ENCODE measurements at regions not wholly inside any gene's neighbourhood (a gene's known extent, or its start where the extent isn't known, plus 50 kb on each side); places are given as distances from the start of the nearest gene placed in this dataset.

DNA sequence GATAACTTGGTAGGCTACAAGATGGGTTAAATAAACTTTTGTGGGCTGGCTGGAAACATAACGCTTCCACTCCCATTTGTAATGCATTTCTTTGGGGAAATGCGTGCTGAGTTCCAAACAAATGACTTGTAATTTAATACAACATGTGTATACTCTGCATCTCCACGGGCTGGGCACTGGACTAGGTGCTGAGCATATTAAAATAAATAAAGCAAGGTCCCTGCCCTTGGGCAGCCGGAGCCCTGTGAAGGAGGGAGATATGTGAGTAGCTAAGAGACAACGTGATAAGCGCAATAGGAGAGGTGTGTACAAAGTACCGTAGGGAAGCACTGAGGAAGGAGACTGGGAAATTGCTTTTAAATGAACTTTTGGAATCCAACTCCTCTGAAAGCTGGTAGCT is 147.2 kb upstream of the RBPJ start:
- no peaks in the 10 kb centered on the region for H3K9me3 Mint-ChIP-seq
- H3K4me1 Mint-ChIP-seq = peaks cover 19% of the 10 kb centered on the region
- H3K36me3 Mint-ChIP-seq (ENCODE audit: low read depth) = no peaks in the 10 kb centered on the region
- H3K27ac Mint-ChIP-seq (ENCODE audit: unreplicated experiment) = no peak overlapping the region
- H3K27me3 Mint-ChIP-seq (ENCODE audit: low read depth) = no peaks in the 10 kb centered on the region
- TF ChIP-seq, protein P1, sequence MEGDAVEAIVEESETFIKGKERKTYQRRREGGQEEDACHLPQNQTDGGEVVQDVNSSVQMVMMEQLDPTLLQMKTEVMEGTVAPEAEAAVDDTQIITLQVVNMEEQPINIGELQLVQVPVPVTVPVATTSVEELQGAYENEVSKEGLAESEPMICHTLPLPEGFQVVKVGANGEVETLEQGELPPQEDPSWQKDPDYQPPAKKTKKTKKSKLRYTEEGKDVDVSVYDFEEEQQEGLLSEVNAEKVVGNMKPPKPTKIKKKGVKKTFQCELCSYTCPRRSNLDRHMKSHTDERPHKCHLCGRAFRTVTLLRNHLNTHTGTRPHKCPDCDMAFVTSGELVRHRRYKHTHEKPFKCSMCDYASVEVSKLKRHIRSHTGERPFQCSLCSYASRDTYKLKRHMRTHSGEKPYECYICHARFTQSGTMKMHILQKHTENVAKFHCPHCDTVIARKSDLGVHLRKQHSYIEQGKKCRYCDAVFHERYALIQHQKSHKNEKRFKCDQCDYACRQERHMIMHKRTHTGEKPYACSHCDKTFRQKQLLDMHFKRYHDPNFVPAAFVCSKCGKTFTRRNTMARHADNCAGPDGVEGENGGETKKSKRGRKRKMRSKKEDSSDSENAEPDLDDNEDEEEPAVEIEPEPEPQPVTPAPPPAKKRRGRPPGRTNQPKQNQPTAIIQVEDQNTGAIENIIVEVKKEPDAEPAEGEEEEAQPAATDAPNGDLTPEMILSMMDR (conservative IDR thresholded peaks at IDR 0.05) = no peak
- no peak overlapping the region for H3K4me3 Mint-ChIP-seq
- DNase-seq (ENCODE audit: low read depth, low spot score) = no peak

- DNase-seq (ENCODE audit: low read depth, low spot score) = no peak
These were observed 146.8 kb upstream of the RBPJ start for GRCh38 chr4:26174027-26174426.

GRCh38 chr4:26175006-26175786 is 145.6 kb upstream of the RBPJ start:
- Mint-ChIP-seq H3K4me3 (no peak overlapping the region), H3K4me1 (peaks cover 19% of the 10 kb centered on the region), H3K9me3 (no peaks in the 10 kb centered on the region), H3K36me3 (ENCODE audit: low read depth) (no peaks in the 10 kb centered on the region), H3K27ac (ENCODE audit: unreplicated experiment) (no peak overlapping the region), H3K27me3 (ENCODE audit: low read depth) (no peaks in the 10 kb centered on the region)
- no peak for DNase-seq (ENCODE audit: low read depth, low spot score)
- TF ChIP-seq, protein P1 (conservative IDR thresholded peaks at IDR 0.05) = no peak

More at GRCh38 chr4:26174027-26174426, 146.8 kb upstream of the RBPJ start:
- H3K4me3 Mint-ChIP-seq = no peak overlapping the region
- H3K4me1 Mint-ChIP-seq = peaks cover 19% of the 10 kb centered on the region
- H3K9me3 Mint-ChIP-seq = no peaks in the 10 kb centered on the region
- TF ChIP-seq, protein P1 (conservative IDR thresholded peaks at IDR 0.05) = no peak
- no peak overlapping the region for H3K27ac Mint-ChIP-seq (ENCODE audit: unreplicated experiment)
- H3K36me3 Mint-ChIP-seq (ENCODE audit: low read depth) = no peaks in the 10 kb centered on the region
- no peaks in the 10 kb centered on the region for H3K27me3 Mint-ChIP-seq (ENCODE audit: low read depth)

DNA sequence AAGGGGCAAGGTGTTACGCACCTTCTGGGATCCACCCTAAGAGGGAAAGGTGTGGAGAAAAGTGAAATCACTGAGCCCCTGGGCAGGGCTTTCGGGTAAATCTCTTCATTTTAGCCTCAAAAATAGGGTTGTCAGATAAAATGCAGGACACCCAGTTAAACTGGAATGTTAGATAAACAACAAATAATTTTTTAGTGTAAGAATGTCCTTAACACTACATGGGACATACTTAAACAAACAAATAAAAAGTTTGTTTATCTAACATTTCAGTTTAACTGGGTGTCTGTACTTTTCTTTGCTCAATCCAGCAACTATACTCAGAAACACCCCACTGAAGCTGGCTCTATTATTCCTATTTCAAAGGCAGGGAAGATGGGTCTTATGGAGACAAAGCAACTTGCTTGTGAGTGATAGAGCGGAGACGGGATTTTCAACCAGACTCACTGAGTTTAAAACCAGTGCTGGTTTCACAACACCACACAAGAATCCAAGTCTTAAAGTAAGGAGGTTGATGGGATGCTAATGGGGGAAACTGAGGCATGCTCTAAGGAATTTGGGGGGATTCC is 144.8 kb upstream of the RBPJ start:
- Mint-ChIP-seq H3K36me3 (ENCODE audit: low read depth) (no peaks in the 10 kb centered on the region), H3K27ac (ENCODE audit: unreplicated experiment) (no peak overlapping the region), H3K4me3 (no peak overlapping the region), H3K27me3 (ENCODE audit: low read depth) (no peaks in the 10 kb centered on the region), H3K9me3 (no peaks in the 10 kb centered on the region), H3K4me1 (peaks cover 19% of the 10 kb centered on the region)
- no peak for DNase-seq (ENCODE audit: low read depth, low spot score)
- TF ChIP-seq, protein P1 (conservative IDR thresholded peaks at IDR 0.05) = no peak

DNA sequence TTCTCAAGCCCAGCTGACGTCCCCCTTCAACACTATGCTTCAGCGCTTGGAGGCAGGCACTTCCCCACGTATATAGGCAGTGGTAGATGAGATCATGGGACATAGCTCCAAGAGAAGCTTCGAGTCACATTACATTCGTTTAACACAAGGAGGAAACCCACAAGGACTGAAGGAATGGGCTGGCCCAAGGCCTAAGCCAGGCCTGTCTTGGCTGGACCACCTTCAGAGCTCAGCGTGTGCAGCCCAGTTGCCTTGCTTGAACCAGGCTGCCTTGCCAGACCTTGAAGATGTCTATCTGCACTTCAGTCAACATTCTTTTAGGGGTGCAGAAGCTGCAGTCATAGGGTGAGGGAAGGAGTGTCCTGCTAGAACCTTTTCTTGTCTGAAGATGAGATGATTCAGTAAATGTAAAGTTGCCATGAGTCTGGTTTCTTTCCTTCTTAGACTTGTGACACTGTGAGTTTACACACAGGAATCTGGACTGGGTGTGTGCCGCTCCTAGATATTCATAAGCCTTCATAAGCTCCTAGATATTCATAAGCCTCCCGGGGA is 144.1 kb upstream of the RBPJ start:
- H3K27ac Mint-ChIP-seq (ENCODE audit: unreplicated experiment) = peak overlapping the region; percentile 43
- no peaks in the 10 kb centered on the region for H3K36me3 Mint-ChIP-seq (ENCODE audit: low read depth)

More for the DNA sequence above, 144.1 kb upstream of the RBPJ start:
- Mint-ChIP-seq H3K4me3 (no peak overlapping the region), H3K27me3 (ENCODE audit: low read depth) (no peaks in the 10 kb centered on the region), H3K4me1 (peaks cover 15% of the 10 kb centered on the region), H3K9me3 (no peaks in the 10 kb centered on the region)
- TF ChIP-seq, protein P1 (conservative IDR thresholded peaks at IDR 0.05) = no peak
- no peak for DNase-seq (ENCODE audit: low read depth, low spot score)

All from neural crest cell (in vitro differentiated cells).